Smooth muscle cell (in vitro differentiated cells): ENCODE measurements at regions not wholly inside any gene's neighbourhood (a gene's known extent, or its start where the extent isn't known, plus 50 kb on each side); places are given as distances from the start of the nearest gene placed in this dataset.

ENCODE experiments used
- DNase-seq: peaks from one replicate; lab custom pipeline; 2025; ENCODE audit not compliant: unreplicated experiment; lab: John Stamatoyannopoulos, UW
- H2AFZ ChIP-seq: fragments of 200-600 bp; sonication (generic); 2 replicates; pipeline ENCODE4 v1.6.0; 2016; ENCODE audit warnings: antibody characterized with exemption, low read depth, mild to moderate bottlenecking
- H3F3A ChIP-seq: fragments of 200-600 bp; sonication (generic); 2 replicates; pipeline ENCODE4 v1.6.0; 2017; ENCODE audit warnings: antibody characterized with exemption, low read depth
- H3K27ac ChIP-seq: fragments of 200-600 bp; sonication (generic); 2 replicates; pipeline ENCODE4 v1.5.1; 2016; ENCODE audit warnings: low read depth, mild to moderate bottlenecking
- H3K27me3 ChIP-seq: fragments of 200-600 bp; sonication (generic); 2 replicates; pipeline ENCODE4 v1.6.1; 2016; ENCODE audit warnings: low read depth, mild to moderate bottlenecking
- H3K36me3 ChIP-seq: fragments of 200-600 bp; sonication (generic); 2 replicates; pipeline ENCODE4 v1.5.1; 2016; ENCODE audit warnings: low read depth
- H3K4me1 ChIP-seq: fragments of 200-600 bp; sonication (generic); 2 replicates; pipeline ENCODE4 v1.5.1; 2016; ENCODE audit warnings: low read depth
- H3K4me2 ChIP-seq: fragments of 200-600 bp; sonication (generic); 2 replicates; pipeline ENCODE4 v1.6.0; 2016; ENCODE audit warnings: mild to moderate bottlenecking
- H3K4me3 ChIP-seq: fragments of 200-600 bp; sonication (generic); 2 replicates; pipeline ENCODE4 v1.5.1; 2016; ENCODE audit warnings: mild to moderate bottlenecking
- H3K79me2 ChIP-seq: fragments of 200-600 bp; sonication (generic); 2 replicates; pipeline ENCODE4 v1.6.0; 2016; ENCODE audit warnings: low read depth, mild to moderate bottlenecking
- H3K9ac ChIP-seq: fragments of 200-600 bp; sonication (generic); 2 replicates; pipeline ENCODE4 v1.6.0; 2016; ENCODE audit warnings: low read depth
- H3K9me3 ChIP-seq: fragments of 200-600 bp; sonication (generic); replicated peaks from 2 replicates; pipeline ENCODE4 v1.5.1; 2016; ENCODE audit warnings: low read depth
- H4K20me1 ChIP-seq: fragments of 200-600 bp; sonication (generic); 2 replicates; pipeline ENCODE4 v1.6.0; 2016; ENCODE audit warnings: low read depth
- WGBS: methylation state at CpG from one replicate; pipeline ENCODE4 v1.1.7; 2016; ENCODE audit warnings: low lambda C conversion rate; 5-methylcytosine and 5-hydroxymethylcytosine counted together
- TF ChIP-seq, protein P1 (sequence below): fragments of 200-600 bp; sonication (generic); IDR thresholded peaks from 2 replicates; pipeline ENCODE4 v1.5.1; 2017; ENCODE audit warnings: borderline replicate concordance, mild to moderate bottlenecking, antibody characterized with exemption; ENCODE audit not compliant: insufficient read depth, poor library complexity, severe bottlenecking

DNA sequence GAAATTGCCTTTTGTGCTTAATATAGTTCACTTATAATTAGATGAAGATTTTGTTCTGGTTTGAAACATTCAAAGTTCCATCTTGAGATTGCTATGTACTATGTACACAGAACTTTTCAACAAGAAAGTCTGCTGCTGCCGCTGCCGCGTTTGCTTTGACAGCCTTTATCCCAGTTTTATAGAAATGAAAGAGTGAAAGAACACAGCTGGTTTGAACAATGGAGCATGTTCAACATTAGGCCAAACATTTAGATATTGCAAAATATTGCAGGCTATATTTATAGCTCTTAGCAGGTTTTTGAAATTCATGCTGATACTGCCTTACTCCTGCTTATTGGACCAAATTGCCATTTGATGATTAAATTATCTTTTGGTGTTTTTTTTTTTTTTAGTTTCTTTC, 299.8 kb upstream of the PRKD1 start:
- Histone ChIP-seq H3K4me3 (no peak overlapping the region), H3K9ac (no peak overlapping the region)

GRCh38 chr14:30227876-30228275, 300.2 kb upstream of the PRKD1 start:
- no peaks in the 10 kb centered on the region for H3K36me3 ChIP-seq
- TF ChIP-seq, protein P1, sequence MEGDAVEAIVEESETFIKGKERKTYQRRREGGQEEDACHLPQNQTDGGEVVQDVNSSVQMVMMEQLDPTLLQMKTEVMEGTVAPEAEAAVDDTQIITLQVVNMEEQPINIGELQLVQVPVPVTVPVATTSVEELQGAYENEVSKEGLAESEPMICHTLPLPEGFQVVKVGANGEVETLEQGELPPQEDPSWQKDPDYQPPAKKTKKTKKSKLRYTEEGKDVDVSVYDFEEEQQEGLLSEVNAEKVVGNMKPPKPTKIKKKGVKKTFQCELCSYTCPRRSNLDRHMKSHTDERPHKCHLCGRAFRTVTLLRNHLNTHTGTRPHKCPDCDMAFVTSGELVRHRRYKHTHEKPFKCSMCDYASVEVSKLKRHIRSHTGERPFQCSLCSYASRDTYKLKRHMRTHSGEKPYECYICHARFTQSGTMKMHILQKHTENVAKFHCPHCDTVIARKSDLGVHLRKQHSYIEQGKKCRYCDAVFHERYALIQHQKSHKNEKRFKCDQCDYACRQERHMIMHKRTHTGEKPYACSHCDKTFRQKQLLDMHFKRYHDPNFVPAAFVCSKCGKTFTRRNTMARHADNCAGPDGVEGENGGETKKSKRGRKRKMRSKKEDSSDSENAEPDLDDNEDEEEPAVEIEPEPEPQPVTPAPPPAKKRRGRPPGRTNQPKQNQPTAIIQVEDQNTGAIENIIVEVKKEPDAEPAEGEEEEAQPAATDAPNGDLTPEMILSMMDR: no peak
- no peak overlapping the region for H3K27ac ChIP-seq
- H2AFZ ChIP-seq: no peak overlapping the region
- H3K4me1 ChIP-seq: no peaks in the 10 kb centered on the region
- H4K20me1 ChIP-seq: no peaks in the 10 kb centered on the region
- DNase-seq: no peak
- no peak overlapping the region for H3K4me2 ChIP-seq
- no peak overlapping the region for H3K4me3 ChIP-seq
- H3K9ac ChIP-seq: no peak overlapping the region
- no peaks in the 10 kb centered on the region for H3K27me3 ChIP-seq
- H3K9me3 ChIP-seq: no peaks in the 10 kb centered on the region
- no peaks in the 10 kb centered on the region for H3F3A ChIP-seq
- WGBS: 37% methylated on average over 2 of the region's 2 CpGs
- no peaks in the 10 kb centered on the region for H3K79me2 ChIP-seq

More for the DNA sequence above, 299.8 kb upstream of the PRKD1 start:
- no peaks in the 10 kb centered on the region for H3K36me3 ChIP-seq
- 68% methylated on average over 3 of the region's 3 CpGs for WGBS
- no peak for DNase-seq
- no peak overlapping the region for H2AFZ ChIP-seq
- no peaks in the 10 kb centered on the region for H3K27me3 ChIP-seq
- no peaks in the 10 kb centered on the region for H4K20me1 ChIP-seq
- H3K4me1 ChIP-seq: no peaks in the 10 kb centered on the region
- H3K79me2 ChIP-seq: no peaks in the 10 kb centered on the region
- H3K27ac ChIP-seq: no peak overlapping the region
- TF ChIP-seq, protein P1: no peak
- no peak overlapping the region for H3K4me2 ChIP-seq
- no peaks in the 10 kb centered on the region for H3F3A ChIP-seq
- no peaks in the 10 kb centered on the region for H3K9me3 ChIP-seq

DNA sequence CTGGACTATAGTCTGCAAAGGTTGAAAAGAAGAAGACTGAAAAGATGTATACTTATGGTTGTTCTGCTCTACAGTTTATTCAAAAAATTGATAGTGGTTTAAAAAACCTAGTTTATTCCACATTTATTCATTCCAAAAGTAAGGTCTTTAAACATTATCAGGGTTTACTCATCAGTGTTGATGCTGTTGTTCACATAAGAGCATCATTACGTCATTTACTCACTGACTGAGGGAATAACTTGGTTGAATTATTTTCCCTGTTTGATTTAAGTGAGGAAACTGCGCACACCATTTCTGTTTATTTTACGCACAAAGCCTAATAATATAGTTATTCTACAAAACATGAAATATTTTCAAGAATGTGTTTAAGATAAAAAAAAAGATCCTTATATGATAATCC, 303.1 kb upstream of the PRKD1 start:
- no peaks in the 10 kb centered on the region for H4K20me1 ChIP-seq
- H3K27ac ChIP-seq: no peak overlapping the region
- no peak for DNase-seq
- H3K27me3 ChIP-seq: no peaks in the 10 kb centered on the region
- H3K36me3 ChIP-seq: no peaks in the 10 kb centered on the region
- TF ChIP-seq, protein P1: no peak
- no peaks in the 10 kb centered on the region for H3K4me1 ChIP-seq
- H3K79me2 ChIP-seq: no peaks in the 10 kb centered on the region
- no peaks in the 10 kb centered on the region for H3K9me3 ChIP-seq
- WGBS: 93% methylated on average over 3 of the region's 3 CpGs
- H3K4me3 ChIP-seq: no peak overlapping the region
- H3F3A ChIP-seq: no peaks in the 10 kb centered on the region
- no peak overlapping the region for H3K4me2 ChIP-seq
- no peak overlapping the region for H2AFZ ChIP-seq
- no peak overlapping the region for H3K9ac ChIP-seq

DNA sequence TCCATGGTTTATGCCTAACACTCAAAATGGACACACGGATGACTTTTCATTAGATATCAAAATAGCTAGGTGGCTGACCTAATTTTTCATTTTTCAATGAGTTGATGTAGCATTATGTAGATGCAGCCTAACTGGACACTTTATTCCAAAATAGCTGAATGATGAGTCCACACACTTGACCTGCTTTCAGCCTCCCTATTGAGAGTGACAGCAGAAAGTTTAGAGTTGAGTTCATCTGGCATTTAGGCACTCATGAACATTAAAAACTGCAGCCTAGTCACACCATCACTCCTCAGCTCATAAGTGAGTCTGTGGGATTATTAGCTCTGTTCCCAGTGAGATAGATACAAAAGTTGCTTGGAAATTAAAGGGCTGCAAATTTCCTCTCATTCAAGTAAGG, 307.3 kb upstream of the PRKD1 start:
- no peak overlapping the region for H3K9ac ChIP-seq
- H4K20me1 ChIP-seq: no peaks in the 10 kb centered on the region
- H3F3A ChIP-seq: no peaks in the 10 kb centered on the region
- no peaks in the 10 kb centered on the region for H3K79me2 ChIP-seq
- H3K4me1 ChIP-seq: no peaks in the 10 kb centered on the region
- 89% methylated on average over 1 of the region's 1 CpG for WGBS
- no peaks in the 10 kb centered on the region for H3K36me3 ChIP-seq
- TF ChIP-seq, protein P1: no peak
- no peak for DNase-seq
- H3K27ac ChIP-seq: no peak overlapping the region
- H2AFZ ChIP-seq: no peak overlapping the region
- no peaks in the 10 kb centered on the region for H3K27me3 ChIP-seq
- H3K4me2 ChIP-seq: no peak overlapping the region
- H3K4me3 ChIP-seq: no peak overlapping the region
- H3K9me3 ChIP-seq: no peaks in the 10 kb centered on the region
